ENCODE measurements at regions not wholly inside any gene's neighbourhood (a gene's known extent, or its start where the extent isn't known, plus 50 kb on each side); places are given as distances from the start of the nearest gene placed in this dataset.
"Not testable (repeated sequence)": the region's sequence is repeated elsewhere in the genome, so short reads cannot be mapped to it uniquely, and the experiment has no call there.

GRCh38 chr5:130501151-130501865, 597.0 kb downstream of the CHSY3 start:
- Histone ChIP-seq H2AFZ (ENCODE audit: low read depth, low read length, poor library complexity, severe bottlenecking) (no peak overlapping the region), H3K27me3 (ENCODE audit: insufficient read depth, low read length) (no peaks in the 10 kb centered on the region), H3K4me2 (ENCODE audit: low read length) (no peak overlapping the region), H3K9me3 (ENCODE audit: control insufficient read depth in 1 of 2, insufficient read depth in 1 of 2, low read depth in 1 of 2, low read length in 2 of 2) (no peaks in the 10 kb centered on the region), H3K9ac (ENCODE audit: low read length) (no peak overlapping the region), H3K27ac (ENCODE audit: low read depth, low read length) (no peak overlapping the region), H3K4me1 (ENCODE audit: control insufficient read depth in 1 of 2, insufficient read depth in 2 of 2, low read length in 2 of 2) (peaks cover 0 to 1% of the 10 kb centered on the region in 2 experiments; a peak in 1 of 4 replicates), H3K9me2 (ENCODE audit: insufficient read depth) (no peaks in the 10 kb centered on the region), H3K36me3 (ENCODE audit: control insufficient read depth in 1 of 2, insufficient read depth in 2 of 2, low read length in 2 of 2) (no peaks in the 10 kb centered on the region), H4K20me1 (ENCODE audit: insufficient read depth) (no peaks in the 10 kb centered on the region), H3K79me2 (ENCODE audit: insufficient read depth, low read length) (no peaks in the 10 kb centered on the region), H3K4me3 (replicated peaks in 1 of 2; ENCODE audit: low read depth in 1 of 2, low read length in 2 of 2) (no peak overlapping the region)
- intact Hi-C loops (cut with micrococcal nuclease) = no loop called here
- POLR2A ChIA-PET = no interaction called here
- ATAC-seq (no peak), DNase-seq (ENCODE audit: low read depth, low spot score) (no peak)
- BruUV-seq (replicated peaks) = no TSS peak
- CTCF ChIA-PET = no interaction called here
- RAD21 ChIA-PET (ENCODE audit: low non-redundant PET in 1 of 2, low total read pairs in 2 of 2, uncharacterized antibody in 2 of 2, unreplicated experiment in 2 of 2) = no interaction called here
- TF ChIP-seq FOSL1 (IDR thresholded peaks at IDR 0.05; ENCODE audit: low read depth) (no peak), SRF (IDR thresholded peaks at IDR 0.05; ENCODE audit: low read depth) (no peak), SIN3A (IDR thresholded peaks at IDR 0.05; ENCODE audit: low read depth) (no peak), ZFX (IDR thresholded peaks at IDR 0.05) (no peak), TCF7L2 (IDR thresholded peaks at IDR 0.05; ENCODE audit: borderline replicate concordance, extremely low read depth, insufficient read depth, insufficient read length) (no peak), CEBPB (IDR thresholded peaks at IDR 0.05; ENCODE audit: low read depth) (no peak), ELF1 (IDR thresholded peaks at IDR 0.05; ENCODE audit: borderline replicate concordance, low read depth) (no peak), MAX (IDR thresholded peaks at IDR 0.05) (no peak), EZH2phosphoT487 (IDR thresholded peaks at IDR 0.05; ENCODE audit: borderline replicate concordance) (no peak), POLR2AphosphoS5 (IDR thresholded peaks at IDR 0.05; ENCODE audit: low read depth, low read length) (no peak), CBX3 (IDR thresholded peaks at IDR 0.05; ENCODE audit: low read depth) (no peak), SP1 (IDR thresholded peaks at IDR 0.05; ENCODE audit: low read depth) (no peak)
- TF ChIP-seq, protein P1, sequence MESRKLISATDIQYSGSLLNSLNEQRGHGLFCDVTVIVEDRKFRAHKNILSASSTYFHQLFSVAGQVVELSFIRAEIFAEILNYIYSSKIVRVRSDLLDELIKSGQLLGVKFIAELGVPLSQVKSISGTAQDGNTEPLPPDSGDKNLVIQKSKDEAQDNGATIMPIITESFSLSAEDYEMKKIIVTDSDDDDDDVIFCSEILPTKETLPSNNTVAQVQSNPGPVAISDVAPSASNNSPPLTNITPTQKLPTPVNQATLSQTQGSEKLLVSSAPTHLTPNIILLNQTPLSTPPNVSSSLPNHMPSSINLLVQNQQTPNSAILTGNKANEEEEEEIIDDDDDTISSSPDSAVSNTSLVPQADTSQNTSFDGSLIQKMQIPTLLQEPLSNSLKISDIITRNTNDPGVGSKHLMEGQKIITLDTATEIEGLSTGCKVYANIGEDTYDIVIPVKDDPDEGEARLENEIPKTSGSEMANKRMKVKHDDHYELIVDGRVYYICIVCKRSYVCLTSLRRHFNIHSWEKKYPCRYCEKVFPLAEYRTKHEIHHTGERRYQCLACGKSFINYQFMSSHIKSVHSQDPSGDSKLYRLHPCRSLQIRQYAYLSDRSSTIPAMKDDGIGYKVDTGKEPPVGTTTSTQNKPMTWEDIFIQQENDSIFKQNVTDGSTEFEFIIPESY (IDR thresholded peaks at IDR 0.05; ENCODE audit: extremely low read depth, insufficient replicate concordance, low read length) = no peak

DNA sequence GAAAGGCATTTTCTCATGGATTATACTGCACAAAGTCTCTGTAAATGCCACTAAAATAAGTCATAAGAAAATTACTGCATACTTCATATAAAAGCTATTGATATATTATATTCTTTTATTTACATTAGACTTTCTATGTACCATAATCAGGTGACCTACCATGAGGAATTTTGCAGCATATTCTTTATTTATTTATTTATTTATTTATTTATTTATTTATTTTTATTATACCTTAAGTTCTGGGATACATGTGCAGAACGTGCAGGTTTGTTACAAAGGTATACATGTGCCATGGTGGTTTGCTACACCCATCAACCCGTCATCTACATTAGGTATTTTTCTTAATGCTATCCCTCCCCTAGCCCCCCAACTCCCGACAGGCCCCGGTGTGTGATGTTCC, 596.2 kb downstream of the CHSY3 start:
- DNase-seq (ENCODE audit: low read depth, low spot score); H4K20me1 ChIP-seq (ENCODE audit: insufficient read depth); H3K9me3 ChIP-seq (ENCODE audit: control insufficient read depth in 1 of 2, insufficient read depth in 1 of 2, low read depth in 1 of 2, low read length in 2 of 2); H3K4me1 ChIP-seq (ENCODE audit: control insufficient read depth in 1 of 2, insufficient read depth in 2 of 2, low read length in 2 of 2); H3K27ac ChIP-seq (ENCODE audit: low read depth, low read length); H3K36me3 ChIP-seq (ENCODE audit: control insufficient read depth in 1 of 2, insufficient read depth in 2 of 2, low read length in 2 of 2); H3K4me2 ChIP-seq (ENCODE audit: low read length); H3K9me2 ChIP-seq (ENCODE audit: insufficient read depth); ATAC-seq; BruUV-seq (replicated peaks); H3K27me3 ChIP-seq (ENCODE audit: insufficient read depth, low read length); intact Hi-C loops (cut with micrococcal nuclease); H3K79me2 ChIP-seq (ENCODE audit: insufficient read depth, low read length); CTCF ChIA-PET; RAD21 ChIA-PET (ENCODE audit: low non-redundant PET in 1 of 2, low total read pairs in 2 of 2, uncharacterized antibody in 2 of 2, unreplicated experiment in 2 of 2); H2AFZ ChIP-seq (ENCODE audit: low read depth, low read length, poor library complexity, severe bottlenecking); POLR2A ChIA-PET; H3K9ac ChIP-seq (ENCODE audit: low read length); H3K4me3 ChIP-seq (replicated peaks in 1 of 2; ENCODE audit: low read depth in 1 of 2, low read length in 2 of 2): not testable (repeated sequence)

All from HCT116 (cell line).